Body of pancreas (tissue), 4 donors: ENCODE measurements at regions not wholly inside any gene's neighbourhood (a gene's known extent, or its start where the extent isn't known, plus 50 kb on each side); places are given as distances from the start of the nearest gene placed in this dataset.

ENCODE experiments used
- POLR2A ChIP-seq, 3 donors: fragments of 450-650 bp; IDR thresholded peaks; one replicate each; pipeline ENCODE4 v1.6.1; 2016; ENCODE audit warnings: antibody characterized with exemption in 3 of 3, mild to moderate bottlenecking in 2 of 3
- TF ChIP-seq, protein P1 (sequence below), 7 experiments: fragments of 450-650 bp in 4 of 7; fragments of 200-600 bp in 3 of 7; sonication (generic) in 3 of 7; IDR thresholded peaks; one replicate each; pipeline ENCODE4 v1.5.1; 2016 to 2019; ENCODE audit warnings: antibody characterized with exemption in 7 of 7

DNA sequence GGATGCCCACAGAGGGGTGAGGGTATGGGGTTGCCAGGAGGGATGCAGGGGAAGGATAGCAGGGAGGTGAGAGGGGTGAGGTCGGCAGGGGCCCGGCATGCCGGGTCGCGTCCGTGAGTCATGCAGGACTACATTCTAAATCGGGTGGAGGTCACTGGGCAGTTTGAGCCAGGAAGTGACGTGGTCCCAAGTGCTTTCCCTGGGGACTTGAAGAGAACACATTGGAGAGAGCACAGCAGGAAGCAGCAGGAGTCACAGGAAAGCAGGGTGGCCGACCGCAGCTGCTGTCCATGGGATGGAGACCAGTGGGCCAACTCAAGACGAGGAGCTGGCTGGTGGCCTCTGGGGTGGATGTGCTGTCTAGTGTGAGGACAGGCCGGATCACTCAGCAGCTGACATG lies 92.0 kb upstream of the WASF3 start:
- TF ChIP-seq, protein P1, sequence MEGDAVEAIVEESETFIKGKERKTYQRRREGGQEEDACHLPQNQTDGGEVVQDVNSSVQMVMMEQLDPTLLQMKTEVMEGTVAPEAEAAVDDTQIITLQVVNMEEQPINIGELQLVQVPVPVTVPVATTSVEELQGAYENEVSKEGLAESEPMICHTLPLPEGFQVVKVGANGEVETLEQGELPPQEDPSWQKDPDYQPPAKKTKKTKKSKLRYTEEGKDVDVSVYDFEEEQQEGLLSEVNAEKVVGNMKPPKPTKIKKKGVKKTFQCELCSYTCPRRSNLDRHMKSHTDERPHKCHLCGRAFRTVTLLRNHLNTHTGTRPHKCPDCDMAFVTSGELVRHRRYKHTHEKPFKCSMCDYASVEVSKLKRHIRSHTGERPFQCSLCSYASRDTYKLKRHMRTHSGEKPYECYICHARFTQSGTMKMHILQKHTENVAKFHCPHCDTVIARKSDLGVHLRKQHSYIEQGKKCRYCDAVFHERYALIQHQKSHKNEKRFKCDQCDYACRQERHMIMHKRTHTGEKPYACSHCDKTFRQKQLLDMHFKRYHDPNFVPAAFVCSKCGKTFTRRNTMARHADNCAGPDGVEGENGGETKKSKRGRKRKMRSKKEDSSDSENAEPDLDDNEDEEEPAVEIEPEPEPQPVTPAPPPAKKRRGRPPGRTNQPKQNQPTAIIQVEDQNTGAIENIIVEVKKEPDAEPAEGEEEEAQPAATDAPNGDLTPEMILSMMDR (IDR thresholded peaks at IDR 0.05): no peak
- TF ChIP-seq POLR2A (IDR thresholded peaks at IDR 0.05): no peak
